GM18505 (cell line): ENCODE measurements at regions not wholly inside any gene's neighbourhood (a gene's known extent, or its start where the extent isn't known, plus 50 kb on each side); places are given as distances from the start of the nearest gene placed in this dataset.

ENCODE experiments used
- ATAC-seq: cut with Tn5 transposase; IDR thresholded peaks from one replicate; pipeline ENCODE4 v1.9.1; 2021; ENCODE audit not compliant: unreplicated experiment
- POLR2A ChIP-seq: IDR thresholded peaks from 4 replicates; pipeline ENCODE4 v1.6.1; 2011; ENCODE audit warnings: borderline replicate concordance; ENCODE audit not compliant: insufficient read depth, insufficient read length; ENCODE audit errors: extremely low read depth

DNA sequence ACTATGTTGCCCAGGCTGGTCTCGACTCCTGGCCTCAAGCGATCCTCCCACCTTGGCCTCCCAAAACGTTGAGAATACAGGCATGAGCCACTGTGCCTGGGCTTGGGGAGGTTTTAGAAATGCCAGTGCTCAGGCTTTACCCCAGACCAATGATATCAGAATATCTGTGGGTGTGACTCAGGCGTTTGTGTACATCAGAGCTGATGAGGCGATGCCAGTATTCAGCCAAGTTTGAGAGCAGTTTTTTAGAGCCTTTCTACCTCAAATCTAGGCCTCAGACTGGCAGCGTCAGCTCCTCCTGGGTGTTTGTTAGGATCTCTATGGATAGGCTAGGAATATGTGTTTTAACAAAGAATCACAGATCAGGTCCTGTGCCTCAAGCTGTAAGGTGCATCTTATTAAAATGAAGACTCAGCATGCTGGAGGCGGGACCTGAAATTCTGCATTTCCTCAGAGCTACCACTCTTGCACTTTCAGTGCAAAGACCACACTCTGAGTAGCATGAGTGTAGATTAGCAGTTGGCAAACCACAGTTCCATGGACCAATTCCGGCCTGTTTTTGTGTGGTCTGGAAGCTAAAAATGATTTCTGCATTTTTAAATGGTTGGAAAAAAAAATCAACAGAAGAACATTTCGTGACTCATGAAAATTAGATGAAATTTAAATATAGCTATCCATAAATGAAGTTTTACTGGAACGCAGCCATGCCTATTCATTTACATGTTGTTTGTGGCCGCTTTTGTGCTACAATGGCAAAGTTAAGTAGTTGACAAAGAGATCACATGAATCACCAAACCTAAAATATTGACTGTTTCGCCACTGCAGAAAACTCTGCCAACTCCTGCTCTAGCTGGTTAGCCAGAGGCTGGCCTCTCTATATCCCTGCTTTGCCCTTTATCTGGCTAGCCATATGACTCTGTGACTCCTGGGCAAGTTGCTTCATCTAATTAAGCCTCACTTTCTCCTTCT, 92.2 kb downstream of the KLF4 start:
- no peak for TF ChIP-seq POLR2A

GRCh38 chr9:107394264-107394663, 95.3 kb downstream of the KLF4 start:
- no peak for ATAC-seq
- TF ChIP-seq POLR2A: no peak

More for the DNA sequence above, 92.2 kb downstream of the KLF4 start:
- no peak for ATAC-seq

DNA sequence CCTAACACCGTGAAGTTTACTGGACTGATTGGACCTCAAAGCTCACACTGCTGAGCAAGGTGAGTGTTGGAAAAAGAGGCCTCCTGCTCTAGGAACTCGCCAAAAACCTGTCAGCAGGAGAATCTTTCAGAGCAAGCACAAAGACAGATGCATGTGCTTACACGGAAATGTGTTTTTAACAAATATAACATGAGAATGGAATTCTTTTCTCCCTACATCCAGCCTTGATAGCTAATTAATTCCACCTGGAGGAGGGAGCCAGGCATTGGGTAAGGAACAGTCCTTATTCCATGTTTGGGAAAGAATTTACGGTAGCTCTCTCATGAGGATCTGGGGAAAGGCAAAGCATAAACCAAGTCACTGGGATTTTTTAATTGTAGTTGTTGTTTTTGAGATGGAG, 98.8 kb downstream of the KLF4 start:
- TF ChIP-seq POLR2A: no peak
- ATAC-seq: no peak

GRCh38 chr9:107390279-107390678, 99.3 kb downstream of the KLF4 start:
- ATAC-seq: no peak
- TF ChIP-seq POLR2A: no peak

DNA sequence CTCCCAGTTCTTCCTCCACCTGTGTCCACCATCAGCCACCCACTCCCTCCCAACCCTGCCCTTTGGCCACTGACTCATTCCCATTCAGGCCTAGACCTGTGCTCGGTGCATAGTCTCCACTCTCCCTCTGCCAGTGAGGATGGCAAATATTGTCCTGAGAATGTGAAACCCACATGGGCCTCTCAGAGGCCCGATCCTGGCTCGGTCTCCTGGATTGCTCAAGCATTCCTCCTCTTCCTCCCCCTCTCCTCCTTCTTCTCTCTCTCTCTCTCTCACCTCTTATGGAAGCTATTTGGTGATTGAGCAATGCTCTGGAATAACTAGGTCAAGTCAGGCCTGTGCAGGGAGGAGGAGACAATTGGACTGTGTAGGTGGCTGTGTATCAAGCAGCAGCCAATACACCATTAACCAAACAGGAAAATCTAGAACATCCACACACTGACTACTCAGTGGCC, 99.9 kb downstream of the KLF4 start:
- ATAC-seq: no peak
- TF ChIP-seq POLR2A: no peak

DNA sequence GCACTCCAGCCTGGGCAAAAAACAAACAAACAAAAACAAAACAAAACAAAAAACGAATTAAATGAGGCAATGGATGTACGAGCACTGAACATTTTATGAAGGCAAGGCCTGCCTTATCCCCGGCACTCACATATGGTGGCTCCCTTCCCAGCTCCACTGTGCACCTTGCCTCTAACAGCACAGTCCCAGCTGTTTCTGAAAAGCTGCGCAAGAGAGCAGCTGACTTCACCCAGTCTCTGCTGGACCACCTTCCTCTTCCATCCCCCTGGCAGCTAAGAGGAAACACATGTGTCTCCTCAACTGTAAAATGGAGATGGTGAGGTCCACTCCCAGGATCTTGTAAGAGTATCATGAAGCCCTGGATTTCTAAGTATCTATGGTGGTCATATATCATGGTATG, 100.7 kb downstream of the KLF4 start:
- no peak for ATAC-seq
- TF ChIP-seq POLR2A: no peak

- ATAC-seq: no peak
- no peak for TF ChIP-seq POLR2A
Measured at GRCh38 chr9:107387409-107387808, 102.2 kb downstream of the KLF4 start.

DNA sequence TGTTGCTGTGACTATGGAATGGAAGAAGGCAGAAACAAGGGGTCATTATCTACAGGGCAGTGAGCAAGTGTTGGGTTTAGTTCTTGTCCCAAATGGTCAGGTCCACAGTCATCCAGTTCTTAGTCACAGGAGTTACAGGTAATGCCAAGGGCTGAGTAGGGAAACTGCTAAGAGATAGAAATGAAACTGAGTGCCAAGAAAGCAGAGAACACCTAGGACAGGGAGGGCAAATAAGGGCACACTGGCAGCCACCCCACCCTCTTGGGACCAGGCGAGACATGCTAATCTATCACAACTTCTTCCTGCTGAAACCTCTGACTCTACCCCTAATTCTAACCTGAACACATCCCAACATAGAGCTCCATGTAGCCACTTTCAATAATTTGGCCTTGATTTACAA, 103.2 kb downstream of the KLF4 start:
- no peak for ATAC-seq
- no peak for TF ChIP-seq POLR2A
